CD8-positive, alpha-beta memory T cell (primary cell): ENCODE measurements at regions not wholly inside any gene's neighbourhood (a gene's known extent, or its start where the extent isn't known, plus 50 kb on each side); places are given as distances from the start of the nearest gene placed in this dataset.

Source experiments
- CTCF ChIA-PET: fragments of 350-600 bp; sonication (Branson Sonifier 250); formaldehyde crosslinking; loops from one replicate; lab custom pipeline; 2021; ENCODE audit warnings: antibody characterized with exemption; lab: Charles Lee
- POLR2A ChIA-PET: fragments of 350-600 bp; sonication (Branson Sonifier 250); formaldehyde crosslinking; loops from one replicate; lab custom pipeline; 2021; ENCODE audit warnings: antibody characterized with exemption; lab: Charles Lee
- DNase-seq, 5 donors: peaks; one replicate each; pipeline versions ENCODE4 v3.0.0 to v3.0.0-alpha.2; 2020 to 2022; ENCODE audit warnings: mixed read lengths in 1 of 5
- H3K27ac ChIP-seq: one replicate; pipeline ENCODE4 v1.7.0; 2013; ENCODE audit warnings: low read depth, mild to moderate bottlenecking, low read length, moderate library complexity
- H3K27me3 ChIP-seq: 2 replicates; pipeline ENCODE4 v1.7.0; 2013; ENCODE audit warnings: low read length, mild to moderate bottlenecking; ENCODE audit not compliant: insufficient read depth, poor library complexity, severe bottlenecking
- H3K36me3 ChIP-seq: 2 replicates; pipeline ENCODE4 v1.7.0; 2013; ENCODE audit warnings: mild to moderate bottlenecking, low read length, moderate library complexity; ENCODE audit not compliant: insufficient read depth
- H3K4me1 ChIP-seq: 2 replicates; pipeline ENCODE4 v1.7.0; 2013; ENCODE audit warnings: mild to moderate bottlenecking, low read length, moderate library complexity; ENCODE audit not compliant: insufficient read depth
- H3K4me3 ChIP-seq: 2 replicates; pipeline ENCODE4 v1.7.0; 2013; ENCODE audit warnings: mild to moderate bottlenecking, low read length
- H3K9me3 ChIP-seq: 2 replicates; pipeline ENCODE4 v1.7.0; 2013; ENCODE audit warnings: mild to moderate bottlenecking, low read length
- H3K27ac Mint-ChIP-seq, 8 donors: one replicate each; pipeline ENCODE4 v1.8.0; 2020 to 2021; ENCODE audit warnings: mixed read lengths in 8 of 8, mild to moderate bottlenecking in 6 of 8, inconsistent platforms in 3 of 8, moderate library complexity in 3 of 8
- H3K27me3 Mint-ChIP-seq, 2 donors: one replicate each; pipeline ENCODE4 v1.8.0; 2020 to 2021; ENCODE audit warnings: mixed read lengths in 2 of 2, mild to moderate bottlenecking in 1 of 2, moderate library complexity in 1 of 2
- H3K36me3 Mint-ChIP-seq, 3 donors: one replicate each; pipeline ENCODE4 v1.8.0; 2020 to 2021; ENCODE audit warnings: mixed read lengths in 3 of 3, inconsistent platforms in 1 of 3, mild to moderate bottlenecking in 1 of 3
- H3K4me1 Mint-ChIP-seq, 3 donors: one replicate each; pipeline ENCODE4 v1.8.0; 2020 to 2021; ENCODE audit warnings: mixed read lengths in 3 of 3, inconsistent platforms in 1 of 3, mild to moderate bottlenecking in 1 of 3
- H3K4me3 Mint-ChIP-seq, 7 donors: one replicate each; pipeline ENCODE4 v1.8.0; 2020 to 2021; ENCODE audit warnings: mixed read lengths in 7 of 7, mild to moderate bottlenecking in 6 of 7, moderate library complexity in 4 of 7, inconsistent platforms in 2 of 7
- H3K9me3 Mint-ChIP-seq, 5 donors: one replicate each; pipeline ENCODE4 v1.8.0; 2020 to 2022; ENCODE audit warnings: mixed read lengths in 5 of 5, mild to moderate bottlenecking in 3 of 5, moderate library complexity in 2 of 5, inconsistent platforms in 1 of 5

DNA sequence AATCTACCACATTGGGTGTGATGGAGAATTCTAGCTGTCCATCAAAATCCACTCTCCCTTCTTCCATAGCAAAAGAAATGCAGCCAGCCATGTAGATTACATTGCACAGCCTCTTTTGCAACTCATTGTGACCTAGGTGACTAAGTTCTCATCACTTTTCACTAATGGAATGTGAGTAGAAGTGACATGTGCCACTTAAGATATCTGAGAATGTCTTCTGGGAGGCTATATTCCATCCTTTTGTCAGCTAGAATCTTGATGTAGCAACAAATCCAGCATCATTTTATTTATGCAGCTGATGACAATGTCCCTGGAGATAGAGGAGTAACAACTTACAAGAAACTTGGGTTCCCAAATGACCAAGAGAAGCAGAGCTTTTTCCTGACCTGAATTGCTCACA lies 61.5 kb upstream of the API5 start:
- peaks cover 0 to 4% (median 0%) of the 10 kb centered on the region in 5 donors for H3K9me3 Mint-ChIP-seq
- H3K4me1 ChIP-seq, result no peaks in the 10 kb centered on the region
- no peak overlapping the region for H3K4me3 ChIP-seq
- ChIA-PET CTCF (no interaction called here), POLR2A (no interaction called here)
- no peaks in the 10 kb centered on the region for H3K9me3 ChIP-seq
- H3K4me3 Mint-ChIP-seq, result no peak overlapping the region
- H3K36me3 ChIP-seq, result no peaks in the 10 kb centered on the region
- no peaks in the 10 kb centered on the region for H3K36me3 Mint-ChIP-seq
- peaks cover 9 to 44% of the 10 kb centered on the region in 2 donors for H3K27me3 Mint-ChIP-seq
- H3K4me1 Mint-ChIP-seq, result no peaks in the 10 kb centered on the region
- no peak overlapping the region for H3K27ac Mint-ChIP-seq
- H3K27ac ChIP-seq, result no peak overlapping the region
- no peak for DNase-seq
- H3K27me3 ChIP-seq, result no peaks in the 10 kb centered on the region

DNA sequence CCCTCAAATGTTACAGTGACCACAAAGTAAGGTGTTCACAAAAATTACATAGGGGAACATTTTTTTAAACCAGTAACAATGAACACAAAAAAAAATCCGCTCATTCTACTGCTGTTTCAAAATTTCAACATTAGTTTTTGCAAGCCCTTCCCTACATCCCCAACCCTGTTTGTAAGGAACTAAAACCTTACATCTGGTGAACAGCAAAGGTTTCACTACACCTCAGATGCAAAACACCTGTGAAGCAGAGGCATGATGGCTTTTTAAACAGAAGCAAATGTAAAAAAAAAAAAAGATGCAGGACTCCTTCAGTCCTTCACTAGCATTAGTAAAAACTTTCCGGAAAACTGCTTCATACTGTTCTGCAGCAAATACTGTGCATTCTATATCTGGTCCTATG lies 50.0 kb upstream of the API5 start:
- Histone ChIP-seq H3K9me3 (no peaks in the 10 kb centered on the region), H3K36me3 (no peaks in the 10 kb centered on the region), H3K27ac (no peak overlapping the region), H3K27me3 (no peaks in the 10 kb centered on the region), H3K4me3 (no peak overlapping the region), H3K4me1 (no peaks in the 10 kb centered on the region)
- H3K9me3 Mint-ChIP-seq, result peaks cover 12 to 19% (median 15%) of the 10 kb centered on the region in 5 donors
- no peak overlapping the region for H3K4me3 Mint-ChIP-seq
- no peaks in the 10 kb centered on the region for H3K4me1 Mint-ChIP-seq
- no peaks in the 10 kb centered on the region for H3K36me3 Mint-ChIP-seq
- H3K27me3 Mint-ChIP-seq, result peaks cover 11 to 16% of the 10 kb centered on the region in 2 donors
- POLR2A ChIA-PET, result no interaction called here
- DNase-seq, result no peak
- CTCF ChIA-PET, result no interaction called here
- H3K27ac Mint-ChIP-seq, result no peak overlapping the region
